ENCODE measurements at regions not wholly inside any gene's neighbourhood (a gene's known extent, or its start where the extent isn't known, plus 50 kb on each side); places are given as distances from the start of the nearest gene placed in this dataset.

DNA sequence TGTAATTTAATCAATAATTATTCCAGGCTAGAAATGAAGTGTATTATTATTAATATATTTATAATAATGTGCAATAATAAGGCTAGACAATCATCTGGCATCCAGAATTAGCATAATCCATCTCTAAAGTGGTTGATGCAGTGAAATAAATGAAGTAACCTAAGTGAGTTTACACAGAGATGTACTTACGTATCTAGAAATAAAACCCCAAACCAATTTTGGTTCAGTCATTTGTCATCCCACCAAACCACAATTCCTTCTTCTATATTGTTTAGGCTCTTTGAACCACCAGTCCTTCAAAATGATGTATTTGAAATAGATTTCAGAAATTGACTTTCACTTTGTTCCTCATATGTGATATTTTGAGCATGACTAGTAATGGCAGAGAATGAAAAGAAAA, 247.6 kb upstream of the MIR17HG start:
- H3K27me3 ChIP-seq (ENCODE audit: insufficient read depth, poor library complexity, severe bottlenecking), result no peaks in the 10 kb centered on the region

DNA sequence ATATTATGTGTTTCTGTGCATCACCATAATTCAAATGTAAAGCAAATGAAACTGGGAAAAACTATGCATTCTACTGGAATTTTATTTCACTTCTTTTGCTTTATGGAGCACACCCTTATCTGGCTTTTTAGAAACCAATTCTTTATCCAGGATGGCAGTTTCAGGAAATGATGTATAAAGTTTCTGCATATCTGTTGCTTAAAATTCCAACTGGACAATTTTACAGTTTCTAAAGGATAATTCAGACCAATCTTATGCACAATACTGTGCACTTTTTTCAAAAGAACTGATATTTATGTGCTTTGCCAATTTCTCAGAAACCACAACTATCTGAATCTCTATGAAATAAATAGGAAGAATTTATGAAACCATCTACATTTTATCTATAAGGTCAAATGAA, 246.5 kb upstream of the MIR17HG start:
- no peaks in the 10 kb centered on the region for H3K27me3 ChIP-seq (ENCODE audit: insufficient read depth, poor library complexity, severe bottlenecking)
- no peak overlapping the region for H3K4me3 ChIP-seq (replicated peaks; ENCODE audit: insufficient read depth, low read length)
- DNase-seq (ENCODE audit: low read depth in 1 of 2, low spot score in 1 of 2), result no peak
- H3K27ac ChIP-seq (replicated peaks), result no peak overlapping the region
- TF ChIP-seq CTCF (IDR thresholded peaks at IDR 0.05; ENCODE audit: insufficient read depth, low read length) (no peak), REST (IDR thresholded peaks at IDR 0.05; ENCODE audit: insufficient replicate concordance, low read depth) (no peak), GABPA (IDR thresholded peaks at IDR 0.05; ENCODE audit: low read depth) (no peak), SPI1 (IDR thresholded peaks at IDR 0.05; ENCODE audit: borderline replicate concordance, low read depth) (no peak), POLR2AphosphoS5 (IDR thresholded peaks at IDR 0.05; ENCODE audit: low read depth) (no peak)

More for the DNA sequence above, 247.6 kb upstream of the MIR17HG start:
- TF ChIP-seq POLR2AphosphoS5 (IDR thresholded peaks at IDR 0.05; ENCODE audit: low read depth) (no peak), SPI1 (IDR thresholded peaks at IDR 0.05; ENCODE audit: borderline replicate concordance, low read depth) (no peak), CTCF (IDR thresholded peaks at IDR 0.05; ENCODE audit: insufficient read depth, low read length) (no peak), REST (IDR thresholded peaks at IDR 0.05; ENCODE audit: insufficient replicate concordance, low read depth) (no peak), GABPA (IDR thresholded peaks at IDR 0.05; ENCODE audit: low read depth) (no peak)
- no peak overlapping the region for H3K27ac ChIP-seq (replicated peaks)
- DNase-seq (ENCODE audit: low read depth in 1 of 2, low spot score in 1 of 2), result no peak
- no peak overlapping the region for H3K4me3 ChIP-seq (replicated peaks; ENCODE audit: insufficient read depth, low read length)

DNA sequence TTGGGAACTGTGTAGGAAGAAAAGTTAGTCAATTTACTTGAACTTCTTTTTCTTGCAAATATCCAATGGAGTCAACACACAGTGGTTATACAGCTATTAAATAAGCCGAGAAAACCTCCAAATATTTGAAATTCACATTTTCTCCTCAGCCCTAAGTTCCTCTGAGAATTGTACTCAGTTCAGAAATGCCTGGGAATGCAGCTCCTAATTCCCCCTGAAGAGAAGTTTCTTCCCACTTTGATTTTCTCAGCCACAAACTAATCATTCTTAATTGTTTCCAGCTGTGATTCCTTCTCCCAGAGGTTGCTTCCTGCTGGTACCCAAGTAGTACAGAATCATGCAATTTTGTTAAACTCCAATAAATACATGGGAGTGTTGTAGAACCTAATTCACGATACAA, 246.1 kb upstream of the MIR17HG start:
- DNase-seq (ENCODE audit: low read depth in 1 of 2, low spot score in 1 of 2), result no peak
- Histone ChIP-seq H3K4me3 (replicated peaks; ENCODE audit: insufficient read depth, low read length) (no peak overlapping the region), H3K27me3 (ENCODE audit: insufficient read depth, poor library complexity, severe bottlenecking) (no peaks in the 10 kb centered on the region), H3K27ac (replicated peaks) (no peak overlapping the region)
- TF ChIP-seq GABPA (IDR thresholded peaks at IDR 0.05; ENCODE audit: low read depth) (no peak), POLR2AphosphoS5 (IDR thresholded peaks at IDR 0.05; ENCODE audit: low read depth) (no peak), CTCF (IDR thresholded peaks at IDR 0.05; ENCODE audit: insufficient read depth, low read length) (no peak)

- no peak for TF ChIP-seq POLR2AphosphoS5 (IDR thresholded peaks at IDR 0.05; ENCODE audit: low read depth)
- TF ChIP-seq REST (IDR thresholded peaks at IDR 0.05; ENCODE audit: insufficient replicate concordance, low read depth), result no peak
- TF ChIP-seq CTCF (IDR thresholded peaks at IDR 0.05; ENCODE audit: insufficient read depth, low read length), result no peak
- no peak for TF ChIP-seq SPI1 (IDR thresholded peaks at IDR 0.05; ENCODE audit: borderline replicate concordance, low read depth)
- no peak for TF ChIP-seq GABPA (IDR thresholded peaks at IDR 0.05; ENCODE audit: low read depth)
- Histone ChIP-seq H3K27ac (replicated peaks) (no peak overlapping the region), H3K27me3 (ENCODE audit: insufficient read depth, poor library complexity, severe bottlenecking) (no peaks in the 10 kb centered on the region), H3K4me3 (replicated peaks; ENCODE audit: insufficient read depth, low read length) (no peak overlapping the region)
- DNase-seq (ENCODE audit: low read depth in 1 of 2, low spot score in 1 of 2), result no peak
Observed at GRCh38 chr13:91105270-91105669, 242.2 kb upstream of the MIR17HG start.
